Fibroblast of skin of right biceps (primary cell): ENCODE measurements at regions not wholly inside any gene's neighbourhood (a gene's known extent, or its start where the extent isn't known, plus 50 kb on each side); places are given as distances from the start of the nearest gene placed in this dataset.
"Not testable (repeated sequence)": the region's sequence is repeated elsewhere in the genome, so short reads cannot be mapped to it uniquely, and the experiment has no call there.

ENCODE experiments used
- DNase-seq: peaks from one replicate; pipeline ENCODE4 v3.0.0-alpha.2; 2013

DNA sequence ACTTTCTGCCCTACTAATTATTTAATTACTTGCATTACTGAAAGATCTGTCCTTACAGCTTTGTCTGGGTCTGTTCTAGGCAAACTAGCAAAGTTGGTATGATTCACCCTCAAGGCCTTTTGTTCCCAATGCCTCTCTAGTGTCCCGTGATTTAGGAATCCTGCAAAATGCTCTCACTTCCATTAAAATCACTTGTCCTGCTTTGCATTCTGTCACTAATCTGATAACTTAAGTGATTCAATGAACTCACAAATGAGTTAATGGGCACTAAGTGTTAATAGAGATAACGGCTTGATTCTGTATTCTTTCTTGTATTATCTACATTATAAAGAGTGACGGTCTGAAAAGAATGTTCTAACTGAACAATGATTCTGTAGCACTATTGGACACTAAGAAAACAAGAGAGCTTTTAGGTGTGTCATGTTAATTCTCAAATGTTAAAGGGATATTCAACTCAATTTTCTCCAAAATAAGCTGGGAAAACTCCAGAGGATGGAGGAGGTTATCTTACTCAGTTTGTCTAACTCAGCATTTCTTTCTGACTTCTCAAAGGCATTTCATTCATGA is 697.3 kb downstream of the CETN3 start:
- DNase-seq = no peak

GRCh38 chr5:89711526-89711925 is 698.0 kb downstream of the CETN3 start:
- no peak for DNase-seq

DNA sequence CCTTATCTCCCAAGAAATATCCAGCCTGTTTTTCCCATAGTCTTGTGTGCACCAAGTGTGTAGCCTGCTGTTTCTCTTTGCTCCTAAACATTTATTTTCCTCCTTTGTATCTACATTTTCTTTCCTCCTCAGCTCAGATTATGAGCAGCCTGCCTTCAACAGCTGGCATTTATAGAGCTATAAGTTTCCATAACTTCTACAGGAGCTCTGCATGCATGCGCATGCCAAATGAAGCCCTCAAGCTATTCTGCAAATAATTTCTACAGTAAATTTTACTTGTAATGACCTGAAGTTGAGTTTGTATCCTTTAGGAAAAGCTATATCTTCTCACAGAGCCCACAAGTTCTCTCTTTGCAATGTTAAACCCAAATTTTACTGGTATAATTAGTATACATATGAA is 699.5 kb downstream of the CETN3 start:
- no peak for DNase-seq

- DNase-seq = no peak
These were observed 701.7 kb downstream of the CETN3 start for GRCh38 chr5:89707891-89708290.

GRCh38 chr5:89706731-89707130 is 702.8 kb downstream of the CETN3 start:
- DNase-seq = peak; percentile 42

- DNase-seq = peak; percentile 90
These were observed 705.7 kb downstream of the CETN3 start for GRCh38 chr5:89703817-89704216.

DNA sequence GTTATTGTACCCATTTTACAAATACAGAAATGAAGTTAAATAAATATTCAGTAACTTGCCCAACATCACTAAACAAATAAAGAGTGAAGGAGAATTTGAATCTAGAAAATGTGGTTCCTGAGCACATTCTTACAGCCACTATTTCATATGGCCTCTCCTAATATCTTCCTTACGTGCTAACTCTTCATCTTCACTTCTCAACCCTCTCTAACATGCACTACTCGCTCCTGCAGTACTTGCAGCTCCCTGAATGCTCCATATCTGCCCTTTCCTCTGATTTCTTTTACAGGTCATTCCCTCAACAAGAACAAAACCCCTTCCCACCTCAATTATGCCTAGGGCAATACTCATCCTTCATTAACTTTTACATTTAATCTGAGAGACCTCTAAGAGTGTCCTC is 711.5 kb downstream of the CETN3 start:
- DNase-seq = no peak

- peak; percentile 37 for DNase-seq
These were observed 712.0 kb downstream of the CETN3 start for GRCh38 chr5:89697581-89697980.

DNA sequence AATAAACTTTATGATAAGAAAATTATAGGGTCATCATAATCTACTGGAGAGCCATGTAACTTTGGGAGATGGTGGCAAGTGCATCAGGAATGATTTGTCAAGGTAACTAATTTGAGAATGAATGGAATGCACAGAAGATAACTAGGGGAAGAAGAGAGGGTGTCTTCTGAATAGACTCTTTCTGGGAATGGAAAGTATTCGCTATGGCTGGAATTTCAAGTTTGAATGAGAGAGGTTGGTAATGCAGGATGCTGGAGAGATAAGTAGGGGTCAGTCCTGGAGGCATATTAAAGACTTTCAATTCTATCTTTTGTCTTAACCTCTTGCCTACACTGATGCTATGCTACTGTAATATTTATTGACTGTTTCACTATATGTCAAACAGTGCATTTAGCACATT is 714.2 kb downstream of the CETN3 start:
- DNase-seq = no peak

DNA sequence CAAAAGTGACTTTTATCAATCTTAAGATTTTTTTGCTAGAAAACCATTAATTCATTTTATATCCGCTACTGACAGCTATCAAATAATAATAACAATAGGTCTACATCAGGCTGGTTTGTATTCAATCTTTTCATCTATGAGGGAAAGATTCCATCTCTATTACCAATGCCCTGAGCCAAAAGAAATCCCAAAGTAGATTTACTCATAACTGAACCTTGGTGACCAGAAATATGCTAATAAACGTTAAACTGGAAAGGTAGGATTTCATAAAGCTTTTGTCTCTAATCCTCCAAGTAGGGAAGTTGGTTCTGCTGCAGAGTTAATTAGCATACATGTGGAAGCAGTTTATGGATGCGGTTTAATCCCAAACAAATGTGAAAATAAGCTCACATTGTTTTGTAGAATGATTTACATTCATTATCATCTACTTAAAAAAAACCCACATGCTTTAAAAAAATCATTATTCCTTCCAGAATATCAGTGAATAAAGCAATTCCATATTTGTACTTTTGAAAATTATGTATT is 715.5 kb downstream of the CETN3 start:
- DNase-seq = peak; percentile 17

- DNase-seq = no peak
These were observed 719.2 kb downstream of the CETN3 start for GRCh38 chr5:89690331-89690730.

DNA sequence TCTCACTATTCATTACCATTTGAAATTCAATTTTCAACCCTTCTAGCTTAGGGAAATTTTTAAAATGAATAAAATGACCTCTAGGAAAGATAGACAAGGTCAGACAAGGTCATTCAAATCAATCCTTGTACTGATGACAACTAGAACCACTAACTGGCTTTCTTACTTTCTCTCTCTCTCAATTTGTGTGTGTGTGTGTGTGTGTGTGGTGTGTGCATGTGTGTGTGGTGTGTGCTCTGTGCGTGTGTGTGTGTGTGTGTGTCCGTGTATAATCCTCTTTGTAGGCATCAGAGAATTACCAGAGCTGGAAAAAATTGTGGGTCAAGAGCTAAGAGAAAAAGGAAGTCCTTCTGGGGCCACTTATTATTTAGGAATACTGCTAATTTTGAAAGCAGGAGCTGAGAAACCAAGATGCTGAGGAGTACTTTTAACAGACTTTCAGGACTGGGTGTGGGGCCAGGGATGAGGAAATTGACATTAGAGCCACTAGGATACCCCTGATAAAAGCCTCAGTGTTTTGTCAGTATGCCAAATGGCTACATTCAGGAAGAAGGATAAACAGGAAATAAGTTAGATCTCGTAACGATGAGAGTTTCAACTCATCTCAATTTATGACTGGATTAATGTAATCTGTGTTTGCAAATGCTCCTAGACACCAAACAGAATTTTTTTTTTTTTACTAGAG is 723.3 kb downstream of the CETN3 start:
- DNase-seq = peak; percentile 19

DNA sequence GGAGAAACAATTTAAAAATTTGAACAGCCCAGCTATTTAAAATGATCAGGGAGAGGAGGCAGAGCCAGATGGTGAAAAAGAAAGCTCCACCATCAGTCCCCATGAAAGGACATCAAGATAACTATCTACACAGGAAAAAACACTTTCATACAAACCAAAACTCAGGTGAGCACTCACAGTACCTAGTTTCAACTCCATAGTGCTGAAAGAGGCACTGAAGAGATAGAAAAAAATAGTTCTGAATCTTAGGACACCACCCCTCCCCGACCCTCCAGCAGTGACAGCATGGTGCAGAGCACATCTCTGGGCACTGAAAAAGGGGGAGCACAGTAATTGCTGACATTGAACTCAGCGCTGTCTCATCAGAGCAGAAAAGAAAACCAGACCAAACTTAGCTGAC is 732.9 kb downstream of the CETN3 start:
- no peak for DNase-seq

- no peak for DNase-seq
These were observed 736.5 kb downstream of the CETN3 start for GRCh38 chr5:89673019-89673418.

DNA sequence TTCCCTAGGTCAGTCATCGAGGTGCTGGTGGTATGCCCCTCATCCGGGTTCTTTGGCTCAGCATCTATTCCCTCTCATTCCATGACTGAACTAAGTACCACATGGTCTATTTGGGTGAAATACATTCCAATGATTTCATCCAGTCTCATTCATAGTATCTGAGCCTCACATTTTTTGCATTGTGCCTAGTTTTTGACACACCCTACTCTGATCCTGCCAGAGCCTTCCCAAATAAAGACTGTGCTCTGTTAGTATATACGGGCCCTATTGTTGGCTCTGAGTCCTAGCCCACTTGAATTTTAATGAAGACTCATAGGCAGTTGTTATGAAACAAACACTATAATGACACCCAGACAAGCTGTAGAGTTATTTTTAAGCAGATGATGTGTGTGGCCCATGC is 740.7 kb downstream of the CETN3 start:
- DNase-seq = peak; percentile 2

DNA sequence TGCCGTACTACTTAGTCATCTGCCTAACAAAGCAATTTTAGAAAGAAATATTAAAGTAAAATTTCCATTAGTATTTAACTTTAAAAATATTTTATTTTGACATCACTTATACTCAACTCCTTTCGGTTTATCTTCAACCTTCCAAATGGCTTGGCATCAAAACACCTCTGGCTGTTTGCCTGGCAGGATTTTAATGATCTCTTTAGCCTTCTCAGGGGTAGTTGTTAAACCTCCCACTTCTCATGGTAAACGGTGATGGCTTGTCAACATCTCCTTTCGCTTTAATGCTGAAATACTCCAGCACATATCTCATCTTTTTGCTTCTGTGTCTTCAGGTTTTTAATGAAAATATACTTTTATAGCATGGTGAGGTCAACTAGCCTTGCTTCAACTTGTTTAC is 747.1 kb downstream of the CETN3 start:
- DNase-seq = no peak

DNA sequence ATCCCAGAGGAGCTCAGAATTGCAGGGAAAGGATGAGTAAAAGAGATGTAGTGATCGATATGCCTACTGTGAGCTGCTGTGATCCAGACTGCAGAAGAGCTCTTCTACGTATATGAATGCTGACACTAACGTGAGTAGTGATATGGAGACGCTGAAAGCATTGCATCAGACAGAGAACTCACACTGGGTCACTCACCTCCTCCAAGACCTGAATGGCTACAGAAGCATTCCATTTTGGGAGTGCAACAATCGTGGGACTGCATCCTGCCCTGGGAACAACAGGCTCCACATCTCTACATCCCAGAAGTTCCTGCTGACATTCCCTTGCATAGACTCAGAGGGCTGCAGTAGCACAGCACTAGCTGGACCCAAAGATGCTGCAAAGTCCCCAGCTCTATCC is 755.9 kb upstream of the MEF2C start:
- DNase-seq = no peak

DNA sequence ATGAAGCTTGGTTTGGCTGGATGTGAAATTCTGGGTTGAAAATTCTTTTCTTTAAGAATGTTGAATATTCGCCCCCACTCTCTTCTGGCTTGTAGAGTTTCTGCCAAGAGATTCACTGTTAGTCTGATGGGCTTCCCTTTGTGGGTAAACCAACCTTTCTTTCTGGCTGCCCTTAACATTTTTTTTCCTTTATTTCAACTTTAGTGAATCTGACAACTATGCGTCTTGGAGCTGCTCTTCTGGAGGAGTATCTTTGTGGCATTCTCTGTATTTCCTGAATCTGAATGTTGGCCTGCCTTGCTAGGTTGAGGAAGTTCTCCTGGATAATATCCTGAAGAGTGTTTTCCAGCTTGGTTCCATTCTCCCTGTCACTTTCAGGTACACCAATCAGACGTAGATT is 751.2 kb upstream of the MEF2C start:
- not testable (repeated sequence) for DNase-seq

DNA sequence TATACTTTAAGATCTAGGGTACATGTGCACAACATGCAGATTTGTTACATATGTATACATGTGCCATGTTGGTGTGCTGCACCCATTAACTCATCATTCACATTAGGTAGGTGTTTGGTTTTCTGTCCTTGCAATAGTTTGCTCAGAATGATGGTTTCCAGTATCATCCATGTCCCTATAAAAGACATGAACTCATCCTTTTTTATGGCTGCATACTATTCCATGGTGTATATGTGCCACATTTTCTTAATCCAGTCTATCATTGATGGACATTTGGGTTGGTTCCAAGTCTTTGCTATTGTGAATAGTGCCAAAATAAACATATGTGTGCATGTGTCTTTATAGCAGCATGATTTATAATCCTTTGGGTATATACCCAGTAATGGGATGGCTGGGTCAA is 747.1 kb upstream of the MEF2C start:
- not testable (repeated sequence) for DNase-seq

- peak; percentile 41 for DNase-seq
These were observed 746.1 kb upstream of the MEF2C start for GRCh38 chr5:89628876-89629635.

DNA sequence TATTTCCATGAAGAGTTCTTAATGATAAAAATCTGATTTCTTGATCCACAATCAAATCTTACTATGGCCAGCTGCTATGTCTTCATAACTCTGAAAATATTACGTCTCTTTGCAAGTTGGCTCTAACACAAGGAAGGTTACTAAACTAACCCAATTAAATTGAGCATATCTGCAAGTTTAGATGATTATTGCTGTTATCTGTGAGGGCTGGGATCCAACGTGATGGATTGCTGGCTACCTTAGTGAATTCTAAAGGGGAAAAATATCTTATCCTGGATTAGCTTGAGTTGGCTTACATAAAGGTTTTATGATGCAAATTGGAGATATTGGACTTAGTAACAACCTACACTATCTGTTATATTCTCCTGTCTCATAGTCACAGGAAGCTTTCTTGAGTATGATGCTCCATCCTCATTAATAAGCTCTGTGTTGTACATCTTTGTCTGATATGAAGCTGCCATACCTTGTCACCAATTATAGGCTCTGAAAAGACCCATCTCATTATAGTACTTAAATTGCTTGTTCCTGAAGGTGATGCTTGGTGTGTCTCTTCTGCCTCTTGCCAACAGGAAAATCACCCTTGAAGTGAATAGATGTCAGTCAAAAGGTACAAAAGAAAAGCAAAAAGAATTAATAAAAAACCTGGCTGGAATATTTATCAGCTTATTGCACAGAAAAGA is 733.0 kb upstream of the MEF2C start:
- no peak for DNase-seq

DNA sequence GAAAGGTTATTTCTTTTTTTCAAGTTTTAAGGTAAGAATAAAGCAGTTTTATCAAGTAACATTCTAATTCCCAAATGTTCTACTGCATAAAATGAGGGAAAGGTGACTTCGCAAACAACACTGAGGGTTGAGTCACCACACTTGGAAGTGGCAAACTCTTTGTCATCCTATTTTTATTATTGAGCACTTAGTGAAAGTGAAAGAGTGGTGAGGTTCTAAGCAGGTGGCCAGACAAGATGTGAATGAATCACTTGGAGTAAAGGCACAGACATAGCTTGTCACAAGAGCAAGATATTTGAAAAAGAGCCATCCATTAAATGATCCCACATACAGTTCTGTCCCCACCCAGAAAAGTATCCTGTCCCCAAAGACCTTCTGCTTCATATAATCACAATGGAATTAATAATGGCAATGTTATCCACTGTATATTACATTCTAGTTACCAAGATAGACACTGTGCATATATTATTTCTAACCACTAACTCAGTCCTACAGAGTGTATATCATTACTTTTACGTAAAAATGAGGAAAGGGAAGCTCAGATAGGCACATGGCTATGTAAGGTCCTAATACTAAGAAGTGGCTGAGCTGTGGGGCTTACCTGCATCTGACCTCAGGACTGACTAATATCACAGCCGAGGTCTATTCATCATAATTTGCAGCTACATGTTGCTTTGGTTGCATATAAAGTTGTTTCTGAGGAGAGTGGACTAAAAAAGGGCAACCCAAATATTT is 730.4 kb upstream of the MEF2C start:
- DNase-seq = no peak
